H9 (cell line): ENCODE measurements at regions not wholly inside any gene's neighbourhood (a gene's known extent, or its start where the extent isn't known, plus 50 kb on each side); places are given as distances from the start of the nearest gene placed in this dataset.

Source experiments
- DNase-seq: peaks from one replicate; pipeline ENCODE4 v3.0.0-alpha.2; 2017
- H2AFZ ChIP-seq: one replicate; pipeline ENCODE4 v1.6.1; 2013; ENCODE audit warnings: mild to moderate bottlenecking, low read length, control low read depth, moderate library complexity
- H2AK5ac ChIP-seq: 2 replicates; pipeline ENCODE4 v1.6.1; 2013; ENCODE audit warnings: low read length, control low read depth, mixed read lengths; ENCODE audit not compliant: insufficient read length
- H2BK120ac ChIP-seq: one replicate; pipeline ENCODE4 v1.6.1; 2013; ENCODE audit warnings: low read depth, mild to moderate bottlenecking, low read length, control low read depth, inconsistent platforms; ENCODE audit not compliant: poor library complexity, severe bottlenecking
- H2BK12ac ChIP-seq: 2 replicates; pipeline ENCODE4 v1.6.1; 2013; ENCODE audit warnings: low read length, control low read depth, mixed read lengths, low read depth; ENCODE audit not compliant: insufficient read length
- H2BK15ac ChIP-seq: 2 replicates; pipeline ENCODE4 v1.6.1; 2013; ENCODE audit warnings: low read depth, low read length, control low read depth
- H2BK20ac ChIP-seq: one replicate; pipeline ENCODE4 v1.6.1; 2013; ENCODE audit warnings: low read depth, mild to moderate bottlenecking, low read length, control low read depth, inconsistent platforms; ENCODE audit not compliant: poor library complexity, severe bottlenecking
- H2BK5ac ChIP-seq: 2 replicates; pipeline ENCODE4 v1.6.1; 2013; ENCODE audit warnings: low read length, control low read depth, mixed read lengths; ENCODE audit not compliant: insufficient read length
- H3K14ac ChIP-seq: 2 replicates; pipeline ENCODE4 v1.6.1; 2013; ENCODE audit warnings: low read length, control low read depth; ENCODE audit not compliant: insufficient read depth
- H3K18ac ChIP-seq: 2 replicates; pipeline ENCODE4 v1.6.1; 2013; ENCODE audit warnings: low read depth, mild to moderate bottlenecking, mixed read lengths, low read length, control low read depth; ENCODE audit not compliant: insufficient read length
- H3K23ac ChIP-seq: 2 replicates; pipeline ENCODE4 v1.6.1; 2013; ENCODE audit warnings: low read length, control low read depth, mixed read lengths, low read depth; ENCODE audit not compliant: insufficient read length
- H3K23me2 ChIP-seq: 2 replicates; pipeline ENCODE4 v1.6.1; 2013; ENCODE audit warnings: low read depth, mild to moderate bottlenecking, mixed read lengths, low read length, control low read depth; ENCODE audit not compliant: insufficient read length, poor library complexity, severe bottlenecking
- H3K27ac ChIP-seq: 2 replicates; pipeline ENCODE4 v1.5.1; 2013; ENCODE audit warnings: low read length, control low read depth, mixed read lengths, low read depth; ENCODE audit not compliant: insufficient read length
- H3K27me3 ChIP-seq: 2 replicates; pipeline ENCODE4 v1.6.1; 2013; ENCODE audit warnings: low read length, control low read depth, inconsistent platforms; ENCODE audit not compliant: insufficient read depth
- H3K4ac ChIP-seq: 2 replicates; pipeline ENCODE4 v1.6.1; 2013; ENCODE audit warnings: low read depth, mild to moderate bottlenecking, control low read depth, inconsistent platforms, low read length, moderate library complexity
- H3K4me1 ChIP-seq: 2 replicates; pipeline ENCODE4 v1.6.1; 2013; ENCODE audit warnings: low read length, control low read depth, inconsistent platforms; ENCODE audit not compliant: insufficient read depth
- H3K4me2 ChIP-seq: 2 replicates; pipeline ENCODE4 v1.6.1; 2013; ENCODE audit warnings: low read length, control low read depth, mixed read lengths; ENCODE audit not compliant: insufficient read length, insufficient read depth
- H3K56ac ChIP-seq: 2 replicates; pipeline ENCODE4 v1.6.1; 2013; ENCODE audit warnings: low read depth, mild to moderate bottlenecking, mixed read lengths, low read length, control low read depth; ENCODE audit not compliant: insufficient read length
- H3K79me1 ChIP-seq: 2 replicates; pipeline ENCODE4 v1.6.1; 2013; ENCODE audit warnings: low read depth, mild to moderate bottlenecking, moderate library complexity, low read length, control low read depth, inconsistent platforms; ENCODE audit not compliant: insufficient read depth, poor library complexity, severe bottlenecking
- H3K79me2 ChIP-seq: 2 replicates; pipeline ENCODE4 v1.6.1; 2013; ENCODE audit warnings: low read length, control low read depth, inconsistent platforms; ENCODE audit not compliant: insufficient read depth
- H3K9ac ChIP-seq: 2 replicates; pipeline ENCODE4 v1.6.1; 2013; ENCODE audit warnings: low read length, control low read depth, mixed read lengths; ENCODE audit not compliant: insufficient read length; ENCODE audit errors: extremely low read depth
- H3K9me3 ChIP-seq: one replicate; pipeline ENCODE4 v1.6.1; 2013; ENCODE audit warnings: low read depth, low read length, inconsistent platforms; ENCODE audit not compliant: control insufficient read depth
- H3T11ph ChIP-seq: one replicate; pipeline ENCODE4 v1.6.1; 2013; ENCODE audit warnings: mild to moderate bottlenecking, low read length, control low read depth, inconsistent platforms
- H4K20me1 ChIP-seq: one replicate; pipeline ENCODE4 v1.6.1; 2013; ENCODE audit not compliant: control insufficient read depth, insufficient read length, insufficient read depth
- H4K5ac ChIP-seq: 2 replicates; pipeline ENCODE4 v1.6.1; 2013; ENCODE audit warnings: low read depth, mild to moderate bottlenecking, mixed read lengths, low read length, control low read depth; ENCODE audit not compliant: insufficient read length
- H4K8ac ChIP-seq: replicated peaks from 2 replicates; pipeline ENCODE4 v1.6.1; 2013; ENCODE audit warnings: low read length, control low read depth, mixed read lengths, low read depth; ENCODE audit not compliant: insufficient read length
- H4K91ac ChIP-seq: 2 replicates; pipeline ENCODE4 v1.6.1; 2013; ENCODE audit warnings: low read depth, mild to moderate bottlenecking, moderate library complexity, mixed read lengths, low read length, control low read depth; ENCODE audit not compliant: insufficient read length
- H3K27ac Mint-ChIP-seq, 3 experiments: 2 replicates in 2 of 3; 3 replicates in 1 of 3; pipeline ENCODE4 v1.8.0; 2020 to 2021; ENCODE audit warnings: mixed read lengths in 3 of 3, mild to moderate bottlenecking in 1 of 3, moderate library complexity in 1 of 3
- H3K27me3 Mint-ChIP-seq: 2 replicates; pipeline ENCODE4 v1.8.0; 2021; ENCODE audit warnings: low read depth, mild to moderate bottlenecking, moderate library complexity, mixed read lengths
- H3K36me3 Mint-ChIP-seq, 3 experiments: 2 replicates in 2 of 3; 3 replicates in 1 of 3; pipeline ENCODE4 v1.8.0; 2020 to 2021; ENCODE audit warnings: low read depth in 3 of 3, mixed read lengths in 3 of 3; ENCODE audit not compliant: insufficient read depth in 1 of 3
- H3K4me1 Mint-ChIP-seq, 2 experiments: 2 replicates each; pipeline ENCODE4 v1.8.0; 2020; ENCODE audit warnings: mixed read lengths in 2 of 2
- H3K4me3 Mint-ChIP-seq, 2 experiments: 2 replicates in 1 of 2; 3 replicates in 1 of 2; pipeline ENCODE4 v1.8.0; 2020 to 2021; ENCODE audit warnings: mild to moderate bottlenecking in 2 of 2, mixed read lengths in 2 of 2, moderate library complexity in 1 of 2
- H3K9me3 Mint-ChIP-seq, 2 experiments: 2 replicates in 1 of 2; 3 replicates in 1 of 2; pipeline ENCODE4 v1.8.0; 2020; ENCODE audit warnings: mild to moderate bottlenecking in 2 of 2, mixed read lengths in 2 of 2, moderate library complexity in 1 of 2
- WGBS: extraction: QIAGEN DNeasy Blood & Tissue Kit; methylation state at CpG from one replicate; pipeline ENCODE4 v1.1.7; 2013; ENCODE audit warnings: missing lambda C conversion rate, low lambda C conversion rate, mixed read lengths; ENCODE audit not compliant: insufficient read length; ENCODE audit errors: extremely low coverage; 5-methylcytosine and 5-hydroxymethylcytosine counted together
- TF ChIP-seq, protein P1 (sequence below): fragments of 200-600 bp; sonication (generic); conservative IDR thresholded peaks from 3 replicates; pipeline ENCODE4 v1.8.0; 2021; ENCODE audit warnings: antibody characterized with exemption, mild to moderate bottlenecking

GRCh38 chrX:40423299-40423698, 157.5 kb upstream of the ATP6AP2 start:
- no CpG with 5 or more reads among the region's 3 CpGs for WGBS
- H3K36me3 Mint-ChIP-seq, result peaks cover 0 to 12% (median 11%) of the 10 kb centered on the region in 3 experiments; a peak in 6 of 7 replicates

More at GRCh38 chrX:40423299-40423698, 157.5 kb upstream of the ATP6AP2 start:
- Histone ChIP-seq H4K5ac (no peak overlapping the region), H2AK5ac (no peak overlapping the region), H3T11ph (no peak overlapping the region), H3K23me2 (no peaks in the 10 kb centered on the region), H3K56ac (no peak overlapping the region), H3K4me2 (no peak overlapping the region), H3K4ac (no peak overlapping the region), H2BK15ac (no peak overlapping the region), H3K4me1 (peaks cover 3% of the 10 kb centered on the region; the same call in 1 of the 2 replicates), H2BK5ac (no peak overlapping the region), H3K27ac (no peak overlapping the region), H3K23ac (no peak overlapping the region), H4K8ac (no peak overlapping the region), H3K79me1 (no peaks in the 10 kb centered on the region), H4K91ac (no peak overlapping the region), H3K27me3 (no peaks in the 10 kb centered on the region), H4K20me1 (no peaks in the 10 kb centered on the region), H3K9me3 (no peaks in the 10 kb centered on the region), H3K14ac (no peak overlapping the region), H3K18ac (no peak overlapping the region), H2AFZ (no peak overlapping the region), H3K79me2 (no peaks in the 10 kb centered on the region), H3K9ac (no peak overlapping the region), H2BK20ac (no peak overlapping the region), H2BK12ac (no peak overlapping the region), H2BK120ac (no peak overlapping the region)
- H3K9me3 Mint-ChIP-seq, result peaks cover 83 to 84% of the 10 kb centered on the region in 2 experiments
- H3K27me3 Mint-ChIP-seq, result no peaks in the 10 kb centered on the region
- no peak for DNase-seq
- no peak overlapping the region for H3K4me3 Mint-ChIP-seq
- TF ChIP-seq, protein P1, sequence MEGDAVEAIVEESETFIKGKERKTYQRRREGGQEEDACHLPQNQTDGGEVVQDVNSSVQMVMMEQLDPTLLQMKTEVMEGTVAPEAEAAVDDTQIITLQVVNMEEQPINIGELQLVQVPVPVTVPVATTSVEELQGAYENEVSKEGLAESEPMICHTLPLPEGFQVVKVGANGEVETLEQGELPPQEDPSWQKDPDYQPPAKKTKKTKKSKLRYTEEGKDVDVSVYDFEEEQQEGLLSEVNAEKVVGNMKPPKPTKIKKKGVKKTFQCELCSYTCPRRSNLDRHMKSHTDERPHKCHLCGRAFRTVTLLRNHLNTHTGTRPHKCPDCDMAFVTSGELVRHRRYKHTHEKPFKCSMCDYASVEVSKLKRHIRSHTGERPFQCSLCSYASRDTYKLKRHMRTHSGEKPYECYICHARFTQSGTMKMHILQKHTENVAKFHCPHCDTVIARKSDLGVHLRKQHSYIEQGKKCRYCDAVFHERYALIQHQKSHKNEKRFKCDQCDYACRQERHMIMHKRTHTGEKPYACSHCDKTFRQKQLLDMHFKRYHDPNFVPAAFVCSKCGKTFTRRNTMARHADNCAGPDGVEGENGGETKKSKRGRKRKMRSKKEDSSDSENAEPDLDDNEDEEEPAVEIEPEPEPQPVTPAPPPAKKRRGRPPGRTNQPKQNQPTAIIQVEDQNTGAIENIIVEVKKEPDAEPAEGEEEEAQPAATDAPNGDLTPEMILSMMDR, result no peak
- H3K27ac Mint-ChIP-seq, result no peak overlapping the region
- H3K4me1 Mint-ChIP-seq, result peaks cover 2 to 3% of the 10 kb centered on the region in 2 experiments; a peak in 3 of 4 replicates
